GM23338 (cell line): ENCODE measurements at regions not wholly inside any gene's neighbourhood (a gene's known extent, or its start where the extent isn't known, plus 50 kb on each side); places are given as distances from the start of the nearest gene placed in this dataset.

Experiments
- ATAC-seq: fragments of 200-7000 bp; cut with Tn5 transposase; 3 replicates; pipeline ENCODE4 v1.9.1; 2020
- DNase-seq: peaks from one replicate; pipeline ENCODE4 v3.0.0-alpha.2; 2015; ENCODE audit warnings: low spot score
- H2AFZ ChIP-seq: fragments of 200-600 bp; sonication (generic); 2 replicates; pipeline ENCODE4 v1.8.0; 2016; ENCODE audit warnings: antibody characterized with exemption, mild to moderate bottlenecking, moderate library complexity
- H3F3A ChIP-seq: fragments of 200-600 bp; sonication (generic); replicated peaks from 2 replicates; pipeline ENCODE4 v1.8.0; 2017; ENCODE audit warnings: antibody characterized with exemption, mixed run types, low read depth
- H3K27ac ChIP-seq: fragments of 200-600 bp; sonication (generic); 2 replicates; pipeline ENCODE4 v1.6.1; 2016; ENCODE audit warnings: low read depth
- H3K27me3 ChIP-seq: fragments of 200-600 bp; sonication (generic); 2 replicates; pipeline ENCODE4 v1.8.0; 2016; ENCODE audit warnings: mild to moderate bottlenecking, mixed run types, moderate library complexity; ENCODE audit not compliant: insufficient read depth
- H3K36me3 ChIP-seq: fragments of 200-600 bp; sonication (generic); 2 replicates; pipeline ENCODE4 v1.8.0; 2016; ENCODE audit warnings: mild to moderate bottlenecking; ENCODE audit not compliant: insufficient read depth
- H3K4me1 ChIP-seq: fragments of 200-600 bp; sonication (generic); 2 replicates; pipeline ENCODE4 v1.8.0; 2016; ENCODE audit warnings: mild to moderate bottlenecking, moderate library complexity; ENCODE audit not compliant: insufficient read depth
- H3K4me2 ChIP-seq: fragments of 200-600 bp; sonication (generic); 2 replicates; pipeline ENCODE4 v1.7.1; 2017; ENCODE audit warnings: mixed run types
- H3K4me3 ChIP-seq: fragments of 200-600 bp; sonication (generic); 2 replicates; pipeline ENCODE4 v1.6.1; 2016; ENCODE audit warnings: mixed run types
- H3K79me2 ChIP-seq: fragments of 200-600 bp; sonication (generic); replicated peaks from 2 replicates; pipeline ENCODE4 v1.8.0; 2017; ENCODE audit warnings: mild to moderate bottlenecking; ENCODE audit not compliant: insufficient read depth
- H3K9me2 ChIP-seq: fragments of 200-600 bp; sonication (generic); 2 replicates; pipeline ENCODE4 v1.8.0; 2017; ENCODE audit not compliant: insufficient read depth
- H4K20me1 ChIP-seq: fragments of 200-600 bp; sonication (generic); replicated peaks from 2 replicates; pipeline ENCODE4 v1.8.0; 2017; ENCODE audit warnings: mild to moderate bottlenecking; ENCODE audit not compliant: insufficient read depth
- H3K27ac Mint-ChIP-seq: 2 replicates; pipeline ENCODE4 v1.8.0; 2020; ENCODE audit warnings: inconsistent platforms, mild to moderate bottlenecking, moderate library complexity, mixed read lengths
- H3K27me3 Mint-ChIP-seq: 3 replicates; pipeline ENCODE4 v1.8.0; 2022; ENCODE audit warnings: low read depth, mild to moderate bottlenecking, moderate library complexity, mixed read lengths, inconsistent platforms; ENCODE audit not compliant: insufficient read depth, poor library complexity
- H3K36me3 Mint-ChIP-seq: 3 replicates; pipeline ENCODE4 v1.8.0; 2021; ENCODE audit warnings: low read depth, mild to moderate bottlenecking, inconsistent platforms, moderate library complexity, mixed read lengths
- H3K4me1 Mint-ChIP-seq: 3 replicates; pipeline ENCODE4 v1.8.0; 2020; ENCODE audit warnings: mild to moderate bottlenecking, inconsistent platforms, mixed read lengths
- H3K4me3 Mint-ChIP-seq: 3 replicates; pipeline ENCODE4 v1.8.0; 2021; ENCODE audit warnings: moderate library complexity, mild to moderate bottlenecking, inconsistent platforms, mixed read lengths
- H3K9me3 Mint-ChIP-seq: 3 replicates; pipeline ENCODE4 v1.8.0; 2020; ENCODE audit warnings: moderate library complexity, mild to moderate bottlenecking, inconsistent platforms, mixed read lengths
- CTCF ChIP-seq, 2 experiments: fragments of 200-600 bp in 1 of 2; sonication (generic) in 1 of 2; conservative IDR thresholded peaks; 2 replicates each; pipeline versions ENCODE4 v1.5.1 to v1.6.1; 2016 to 2017; ENCODE audit warnings: antibody characterized with exemption in 2 of 2, low read depth in 2 of 2, mild to moderate bottlenecking in 2 of 2, moderate library complexity in 1 of 2
- ETS1 ChIP-seq: IDR thresholded peaks from 2 replicates; pipeline ENCODE4 v1.6.1; 2016; ENCODE audit warnings: antibody characterized with exemption
- EZH2phosphoT487 ChIP-seq: fragments of 200-600 bp; sonication (generic); IDR thresholded peaks from one replicate; pipeline ENCODE4 v1.8.1; 2018; ENCODE audit warnings: antibody characterized with exemption; ENCODE audit not compliant: unreplicated experiment
- POLR2AphosphoS5 ChIP-seq: IDR thresholded peaks from 2 replicates; pipeline ENCODE4 v1.6.1; 2016; ENCODE audit warnings: antibody characterized with exemption, low read depth
- ZNF462 ChIP-seq: fragments of 250-450 bp; sonication (Bioruptor Pico); IDR thresholded peaks from 2 replicates; pipeline ENCODE4 v1.5.0; 2020; ENCODE audit warnings: mild to moderate bottlenecking, moderate library complexity

- H3K9me3 Mint-ChIP-seq = peaks cover 14% of the 10 kb centered on the region
- Histone ChIP-seq H3K27me3 (no peaks in the 10 kb centered on the region), H3K79me2 (peaks cover 3% of the 10 kb centered on the region; the same call in 1 of the 2 replicates), H4K20me1 (no peaks in the 10 kb centered on the region), H3K4me1 (peaks cover 6% of the 10 kb centered on the region), H3K27ac (no peak overlapping the region), H3K36me3 (peaks cover 4% of the 10 kb centered on the region), H3K9me2 (0 out of 2 replicates have a peak, but pooled peaks cover 3% of the 10 kb centered on the region), H2AFZ (no peak overlapping the region), H3F3A (no peaks in the 10 kb centered on the region), H3K4me2 (no peak overlapping the region), H3K4me3 (no peak overlapping the region)
- TF ChIP-seq CTCF (conservative IDR thresholded peaks at IDR 0.05; ENCODE audit: low read depth in 2 of 2) (no peak), ZNF462 (CRISPR knock-in tag) (no peak), ETS1 (no peak), EZH2phosphoT487 (no peak), POLR2AphosphoS5 (no peak)
- peaks cover 3% of the 10 kb centered on the region; the same call in 2 of the 3 replicates for H3K4me1 Mint-ChIP-seq
- ATAC-seq = no peak
- H3K4me3 Mint-ChIP-seq = no peak overlapping the region
- peaks cover 11% of the 10 kb centered on the region for H3K36me3 Mint-ChIP-seq
- no peak overlapping the region for H3K27ac Mint-ChIP-seq
- no peaks in the 10 kb centered on the region for H3K27me3 Mint-ChIP-seq
- no peak for DNase-seq
Measured at GRCh38 chr6:133688705-133689492, 200.0 kb upstream of the TCF21 start.
